ENCODE measurements at regions not wholly inside any gene's neighbourhood (a gene's known extent, or its start where the extent isn't known, plus 50 kb on each side); places are given as distances from the start of the nearest gene placed in this dataset.

DNA sequence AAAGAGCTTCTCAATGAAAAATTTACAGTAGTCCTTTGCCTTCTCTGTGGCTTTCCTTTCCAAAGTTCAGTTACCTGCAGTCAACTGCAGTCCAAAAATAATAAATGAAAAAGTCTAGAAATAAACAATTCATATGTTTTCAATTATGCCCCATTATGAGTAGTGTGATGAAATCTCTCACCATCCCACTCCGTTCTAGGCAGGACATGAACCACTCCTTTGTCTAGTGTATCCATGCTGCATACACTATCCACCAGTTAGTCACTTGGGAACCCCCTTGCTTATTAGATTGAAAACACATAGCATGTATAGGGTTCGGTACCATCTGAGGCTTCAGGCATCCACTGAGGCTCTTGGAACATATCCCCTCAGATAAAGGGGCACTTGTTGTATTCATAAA lies 80.6 kb upstream of the EYA4 start:
- no peak overlapping the region for H3K4me3 ChIP-seq (ENCODE audit: low read depth, low read length)
- no peak for DNase-seq (ENCODE audit: low read depth)
- TF ChIP-seq, protein P1, sequence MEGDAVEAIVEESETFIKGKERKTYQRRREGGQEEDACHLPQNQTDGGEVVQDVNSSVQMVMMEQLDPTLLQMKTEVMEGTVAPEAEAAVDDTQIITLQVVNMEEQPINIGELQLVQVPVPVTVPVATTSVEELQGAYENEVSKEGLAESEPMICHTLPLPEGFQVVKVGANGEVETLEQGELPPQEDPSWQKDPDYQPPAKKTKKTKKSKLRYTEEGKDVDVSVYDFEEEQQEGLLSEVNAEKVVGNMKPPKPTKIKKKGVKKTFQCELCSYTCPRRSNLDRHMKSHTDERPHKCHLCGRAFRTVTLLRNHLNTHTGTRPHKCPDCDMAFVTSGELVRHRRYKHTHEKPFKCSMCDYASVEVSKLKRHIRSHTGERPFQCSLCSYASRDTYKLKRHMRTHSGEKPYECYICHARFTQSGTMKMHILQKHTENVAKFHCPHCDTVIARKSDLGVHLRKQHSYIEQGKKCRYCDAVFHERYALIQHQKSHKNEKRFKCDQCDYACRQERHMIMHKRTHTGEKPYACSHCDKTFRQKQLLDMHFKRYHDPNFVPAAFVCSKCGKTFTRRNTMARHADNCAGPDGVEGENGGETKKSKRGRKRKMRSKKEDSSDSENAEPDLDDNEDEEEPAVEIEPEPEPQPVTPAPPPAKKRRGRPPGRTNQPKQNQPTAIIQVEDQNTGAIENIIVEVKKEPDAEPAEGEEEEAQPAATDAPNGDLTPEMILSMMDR (conservative IDR thresholded peaks at IDR 0.05; ENCODE audit: low read depth, low read length), result no peak

DNA sequence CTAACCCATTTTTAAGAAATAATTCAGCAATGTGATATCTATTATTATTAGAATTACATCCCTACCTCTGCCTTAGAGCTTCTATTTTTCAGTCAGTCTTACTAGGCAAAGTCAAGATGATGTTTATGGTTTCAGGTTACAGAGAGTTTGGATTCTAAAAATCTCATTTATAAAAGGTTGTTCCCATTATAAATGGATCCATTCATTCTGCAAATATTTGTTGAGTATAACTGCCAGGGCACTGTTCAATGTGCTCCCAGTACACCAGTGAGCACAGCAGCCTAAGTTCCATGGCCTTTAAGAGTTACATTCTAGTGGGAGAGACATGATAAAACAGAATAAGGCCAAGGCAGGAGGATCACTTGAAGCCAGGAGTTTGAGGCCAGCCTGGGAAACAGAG lies 75.9 kb upstream of the EYA4 start:
- TF ChIP-seq, protein P1 (conservative IDR thresholded peaks at IDR 0.05; ENCODE audit: low read depth, low read length), result no peak
- DNase-seq (ENCODE audit: low read depth), result no peak
- H3K4me3 ChIP-seq (ENCODE audit: low read depth, low read length), result no peak overlapping the region

DNA sequence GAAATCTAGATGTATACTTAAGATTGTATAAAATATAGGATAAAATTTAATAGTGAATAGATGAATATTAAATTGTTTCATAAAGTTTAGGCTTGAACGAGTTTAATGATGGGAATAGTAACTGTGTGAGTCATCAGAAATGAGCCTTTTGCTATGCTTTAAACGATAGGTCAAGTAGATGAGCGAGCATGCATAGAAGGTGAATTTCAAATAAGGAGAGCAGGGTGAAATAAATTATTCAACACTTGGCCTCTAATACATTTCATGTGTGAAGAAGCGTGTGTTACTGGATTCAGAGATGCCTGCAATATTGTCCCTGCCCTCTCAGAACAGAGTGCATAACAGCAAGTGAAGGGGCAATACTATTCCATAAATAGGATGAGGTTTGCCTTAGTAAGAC lies 74.4 kb upstream of the EYA4 start:
- no peak for DNase-seq (ENCODE audit: low read depth)
- H3K4me3 ChIP-seq (ENCODE audit: low read depth, low read length), result no peak overlapping the region
- TF ChIP-seq, protein P1 (conservative IDR thresholded peaks at IDR 0.05; ENCODE audit: low read depth, low read length), result no peak

- DNase-seq (ENCODE audit: low read depth), result no peak
- TF ChIP-seq, protein P1 (conservative IDR thresholded peaks at IDR 0.05; ENCODE audit: low read depth, low read length), result no peak
- H3K4me3 ChIP-seq (ENCODE audit: low read depth, low read length), result no peak overlapping the region
Observed at GRCh38 chr6:133169901-133170300, 71.3 kb upstream of the EYA4 start.

DNA sequence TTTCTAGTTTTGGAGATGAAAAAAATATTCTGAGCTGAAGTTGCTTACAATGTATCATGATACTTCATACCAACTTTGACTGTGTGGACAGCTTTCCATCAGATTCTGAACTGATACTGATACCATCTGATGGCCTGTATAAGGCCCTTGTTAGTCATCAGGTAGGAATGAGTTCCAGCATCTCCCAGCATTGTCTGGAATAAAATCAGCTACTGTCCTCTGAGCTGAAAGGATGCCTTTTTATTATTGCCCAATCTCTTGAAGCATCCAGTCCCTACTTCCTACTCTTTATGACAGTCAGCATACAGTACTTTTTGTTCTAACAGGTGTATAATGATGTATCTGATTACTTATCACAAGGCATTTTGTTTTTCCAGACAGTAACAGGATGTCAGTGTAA lies 70.6 kb upstream of the EYA4 start:
- no peak overlapping the region for H3K4me3 ChIP-seq (ENCODE audit: low read depth, low read length)
- TF ChIP-seq, protein P1 (conservative IDR thresholded peaks at IDR 0.05; ENCODE audit: low read depth, low read length), result no peak
- DNase-seq (ENCODE audit: low read depth), result no peak

DNA sequence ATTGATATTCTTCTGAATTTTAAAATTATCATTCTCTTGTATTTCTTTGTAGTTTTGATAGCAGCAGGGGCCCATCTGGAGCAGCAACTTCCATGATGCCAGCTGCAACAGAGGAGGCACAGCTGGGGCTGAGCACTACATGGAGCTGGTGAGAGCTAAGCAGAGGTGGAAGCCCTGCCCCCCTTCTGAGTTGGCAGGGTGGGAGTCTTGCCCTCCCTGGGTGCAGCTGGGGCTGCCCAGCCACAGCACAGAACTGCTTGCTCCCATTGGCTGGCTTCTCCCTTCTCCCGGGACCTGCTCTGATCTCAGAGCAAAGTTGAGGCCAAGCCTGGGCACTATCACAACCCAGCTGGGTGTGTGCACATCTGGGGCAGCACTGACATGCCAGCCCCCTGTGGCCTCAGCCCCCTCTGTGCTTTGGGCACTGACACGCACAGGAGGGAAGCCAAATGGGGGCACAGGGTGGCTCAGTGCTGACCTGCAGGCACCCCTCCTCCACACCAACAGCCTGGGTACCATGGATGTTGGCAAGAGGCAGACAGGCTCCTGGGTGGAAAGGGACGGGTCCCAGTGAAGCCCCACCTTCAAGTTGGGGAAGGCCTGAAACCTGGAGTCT lies 69.1 kb upstream of the EYA4 start:
- DNase-seq (ENCODE audit: low read depth), result no peak
- TF ChIP-seq, protein P1 (conservative IDR thresholded peaks at IDR 0.05; ENCODE audit: low read depth, low read length), result no peak
- no peak overlapping the region for H3K4me3 ChIP-seq (ENCODE audit: low read depth, low read length)

- no peak overlapping the region for H3K4me3 ChIP-seq (ENCODE audit: low read depth, low read length)
- no peak for DNase-seq (ENCODE audit: low read depth)
- TF ChIP-seq, protein P1 (conservative IDR thresholded peaks at IDR 0.05; ENCODE audit: low read depth, low read length), result no peak
Observed at GRCh38 chr6:133173276-133173675, 67.9 kb upstream of the EYA4 start.
